ENCODE measurements at regions not wholly inside any gene's neighbourhood (a gene's known extent, or its start where the extent isn't known, plus 50 kb on each side); places are given as distances from the start of the nearest gene placed in this dataset.

DNA sequence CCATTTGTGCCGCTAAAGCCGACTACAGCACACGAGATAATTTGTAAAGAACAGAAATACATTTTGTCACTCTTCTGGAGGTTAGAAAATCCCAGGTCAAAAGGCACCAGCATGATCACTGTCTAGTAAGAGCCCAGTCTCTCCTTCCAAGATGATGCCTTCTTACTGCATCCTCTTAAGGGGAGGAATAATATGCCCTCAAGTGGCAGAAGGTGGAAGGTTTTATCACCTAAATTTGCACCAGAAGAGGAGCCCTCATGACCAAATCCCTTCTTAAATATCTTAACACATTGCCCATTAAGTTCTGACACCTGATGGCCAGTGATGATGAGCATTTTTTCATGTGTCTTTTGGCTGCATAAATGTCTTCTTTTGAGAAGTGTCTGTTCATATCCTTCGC is 326.7 kb upstream of the RGS18 start:
- DNase-seq (ENCODE audit: low read depth in 2 of 2), result peak; percentile 4 to 15
- Histone ChIP-seq H3K79me2 (ENCODE audit: control insufficient read depth, insufficient read depth, low read length) (no peaks in the 10 kb centered on the region), H3K4me3 (replicated peaks in 1 of 4; ENCODE audit: control extremely low read depth in 1 of 4, insufficient read depth in 1 of 4, low read depth in 3 of 4, low read length in 4 of 4) (no peak overlapping the region), H3K4me2 (ENCODE audit: extremely low read depth, insufficient read depth, low read length) (no peak overlapping the region), H2AFZ (ENCODE audit: low read length) (no peak overlapping the region), H3K9me3 (ENCODE audit: control insufficient read depth, insufficient read depth, low read depth, low read length) (no peaks in the 10 kb centered on the region), H3K36me3 (ENCODE audit: control insufficient read depth, insufficient read depth, low read length) (no peaks in the 10 kb centered on the region), H4K20me1 (ENCODE audit: control insufficient read depth, extremely low read depth, insufficient read depth, low read length) (no peaks in the 10 kb centered on the region), H3K27ac (ENCODE audit: insufficient read depth, low read length) (no peak overlapping the region), H3K27me3 (ENCODE audit: control insufficient read depth, insufficient read depth, low read length) (no peaks in the 10 kb centered on the region), H3K4me1 (ENCODE audit: control insufficient read depth, extremely low read depth, insufficient read depth, low read length) (no peaks in the 10 kb centered on the region), H3K9ac (ENCODE audit: insufficient read depth, low read length) (no peak overlapping the region)
- TF ChIP-seq, protein P1, sequence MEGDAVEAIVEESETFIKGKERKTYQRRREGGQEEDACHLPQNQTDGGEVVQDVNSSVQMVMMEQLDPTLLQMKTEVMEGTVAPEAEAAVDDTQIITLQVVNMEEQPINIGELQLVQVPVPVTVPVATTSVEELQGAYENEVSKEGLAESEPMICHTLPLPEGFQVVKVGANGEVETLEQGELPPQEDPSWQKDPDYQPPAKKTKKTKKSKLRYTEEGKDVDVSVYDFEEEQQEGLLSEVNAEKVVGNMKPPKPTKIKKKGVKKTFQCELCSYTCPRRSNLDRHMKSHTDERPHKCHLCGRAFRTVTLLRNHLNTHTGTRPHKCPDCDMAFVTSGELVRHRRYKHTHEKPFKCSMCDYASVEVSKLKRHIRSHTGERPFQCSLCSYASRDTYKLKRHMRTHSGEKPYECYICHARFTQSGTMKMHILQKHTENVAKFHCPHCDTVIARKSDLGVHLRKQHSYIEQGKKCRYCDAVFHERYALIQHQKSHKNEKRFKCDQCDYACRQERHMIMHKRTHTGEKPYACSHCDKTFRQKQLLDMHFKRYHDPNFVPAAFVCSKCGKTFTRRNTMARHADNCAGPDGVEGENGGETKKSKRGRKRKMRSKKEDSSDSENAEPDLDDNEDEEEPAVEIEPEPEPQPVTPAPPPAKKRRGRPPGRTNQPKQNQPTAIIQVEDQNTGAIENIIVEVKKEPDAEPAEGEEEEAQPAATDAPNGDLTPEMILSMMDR (conservative IDR thresholded peaks at IDR 0.05 in 1 of 2, IDR thresholded peaks at IDR 0.05 in 1 of 2; ENCODE audit: low read depth in 1 of 2, low read length in 2 of 2), result no peak
- TF ChIP-seq EZH2 (IDR thresholded peaks at IDR 0.05; ENCODE audit: low read length, missing control alignments), result no peak

DNA sequence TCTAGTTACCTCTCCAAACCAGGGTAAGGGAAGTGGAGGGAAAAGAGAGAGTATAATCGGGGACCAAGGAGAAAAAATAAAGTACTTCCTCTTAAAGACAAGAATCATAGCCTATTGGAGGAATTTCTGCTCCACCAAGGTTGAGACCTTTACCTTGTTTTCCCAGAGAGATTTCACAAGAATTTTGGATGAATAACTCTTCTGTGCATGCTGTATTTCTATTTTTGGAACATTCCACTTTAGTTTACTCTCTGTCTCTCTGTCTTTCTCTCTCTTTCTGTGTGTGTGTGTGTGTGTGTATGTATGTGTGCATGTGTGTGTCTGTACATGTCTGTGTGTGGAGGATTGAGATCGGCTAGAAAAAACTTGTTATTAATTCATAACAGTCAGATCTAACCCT is 318.4 kb upstream of the RGS18 start:
- Histone ChIP-seq H3K4me3 (replicated peaks in 1 of 4; ENCODE audit: control extremely low read depth in 1 of 4, insufficient read depth in 1 of 4, low read depth in 3 of 4, low read length in 4 of 4) (no peak overlapping the region), H3K27ac (ENCODE audit: insufficient read depth, low read length) (no peak overlapping the region), H3K27me3 (ENCODE audit: control insufficient read depth, insufficient read depth, low read length) (no peaks in the 10 kb centered on the region), H3K9ac (ENCODE audit: insufficient read depth, low read length) (no peak overlapping the region), H3K36me3 (ENCODE audit: control insufficient read depth, insufficient read depth, low read length) (no peaks in the 10 kb centered on the region), H3K4me1 (ENCODE audit: control insufficient read depth, extremely low read depth, insufficient read depth, low read length) (no peaks in the 10 kb centered on the region), H4K20me1 (ENCODE audit: control insufficient read depth, extremely low read depth, insufficient read depth, low read length) (no peaks in the 10 kb centered on the region), H3K79me2 (ENCODE audit: control insufficient read depth, insufficient read depth, low read length) (no peaks in the 10 kb centered on the region), H3K9me3 (ENCODE audit: control insufficient read depth, insufficient read depth, low read depth, low read length) (no peaks in the 10 kb centered on the region), H3K4me2 (ENCODE audit: extremely low read depth, insufficient read depth, low read length) (no peak overlapping the region), H2AFZ (ENCODE audit: low read length) (no peak overlapping the region)
- TF ChIP-seq, protein P1 (conservative IDR thresholded peaks at IDR 0.05 in 1 of 2, IDR thresholded peaks at IDR 0.05 in 1 of 2; ENCODE audit: low read depth in 1 of 2, low read length in 2 of 2), result no peak
- no peak for TF ChIP-seq EZH2 (IDR thresholded peaks at IDR 0.05; ENCODE audit: low read length, missing control alignments)
- DNase-seq (ENCODE audit: low read depth in 2 of 2), result peak; percentile 39 to 67

DNA sequence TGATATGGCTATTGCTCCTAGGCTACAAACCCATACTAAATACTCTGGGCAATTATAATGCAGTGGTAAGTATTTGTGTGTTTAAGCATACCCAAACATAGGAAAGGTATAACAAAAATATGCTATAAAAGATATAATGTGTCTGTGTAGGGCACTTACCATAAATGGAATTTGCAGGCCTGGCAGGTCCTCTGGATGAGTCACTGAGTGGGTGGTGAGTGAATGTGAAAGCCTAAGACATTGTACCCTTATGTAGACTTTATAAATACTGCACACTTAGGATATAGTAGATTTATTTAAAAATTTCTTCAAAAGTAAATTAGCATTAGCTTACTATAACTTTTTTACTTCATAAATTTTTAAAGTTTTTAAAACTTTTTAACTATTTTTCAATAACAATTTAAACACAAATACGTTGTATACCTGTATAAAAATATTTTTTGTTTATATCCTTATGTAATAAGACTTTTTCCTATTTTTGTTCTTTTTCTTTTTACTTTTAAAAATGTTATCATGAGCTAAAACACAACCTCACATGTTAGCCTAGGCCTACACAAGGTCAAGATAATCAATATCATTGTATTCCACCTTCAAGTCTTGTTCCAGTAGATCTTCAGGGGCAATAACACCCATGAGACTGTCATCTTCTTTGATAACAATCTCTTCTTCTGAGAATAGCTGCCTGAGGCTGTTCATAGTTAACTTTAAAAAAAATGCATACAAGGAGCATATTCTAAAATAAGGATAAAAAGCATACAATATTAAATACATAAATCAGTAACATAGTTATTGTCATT is 306.3 kb upstream of the RGS18 start:
- TF ChIP-seq, protein P1 (conservative IDR thresholded peaks at IDR 0.05 in 1 of 2, IDR thresholded peaks at IDR 0.05 in 1 of 2; ENCODE audit: low read depth in 1 of 2, low read length in 2 of 2), result no peak
- TF ChIP-seq EZH2 (IDR thresholded peaks at IDR 0.05; ENCODE audit: low read length, missing control alignments), result no peak
- no peak overlapping the region for H3K9ac ChIP-seq (ENCODE audit: insufficient read depth, low read length)
- H4K20me1 ChIP-seq (ENCODE audit: control insufficient read depth, extremely low read depth, insufficient read depth, low read length), result no peaks in the 10 kb centered on the region
- no peaks in the 10 kb centered on the region for H3K9me3 ChIP-seq (ENCODE audit: control insufficient read depth, insufficient read depth, low read depth, low read length)
- H3K4me3 ChIP-seq (replicated peaks in 1 of 4; ENCODE audit: control extremely low read depth in 1 of 4, insufficient read depth in 1 of 4, low read depth in 3 of 4, low read length in 4 of 4), result no peak overlapping the region
- H2AFZ ChIP-seq (ENCODE audit: low read length), result no peak overlapping the region
- H3K27ac ChIP-seq (ENCODE audit: insufficient read depth, low read length), result no peak overlapping the region
- H3K36me3 ChIP-seq (ENCODE audit: control insufficient read depth, insufficient read depth, low read length), result no peaks in the 10 kb centered on the region
- no peaks in the 10 kb centered on the region for H3K4me1 ChIP-seq (ENCODE audit: control insufficient read depth, extremely low read depth, insufficient read depth, low read length)
- DNase-seq (ENCODE audit: low read depth in 2 of 2), result peak; percentile 37 to 81
- H3K4me2 ChIP-seq (ENCODE audit: extremely low read depth, insufficient read depth, low read length), result no peak overlapping the region
- no peaks in the 10 kb centered on the region for H3K27me3 ChIP-seq (ENCODE audit: control insufficient read depth, insufficient read depth, low read length)
- no peaks in the 10 kb centered on the region for H3K79me2 ChIP-seq (ENCODE audit: control insufficient read depth, insufficient read depth, low read length)

All from fibroblast of lung (primary cell).